ENCODE measurements at regions not wholly inside any gene's neighbourhood (a gene's known extent, or its start where the extent isn't known, plus 50 kb on each side); places are given as distances from the start of the nearest gene placed in this dataset.

DNA sequence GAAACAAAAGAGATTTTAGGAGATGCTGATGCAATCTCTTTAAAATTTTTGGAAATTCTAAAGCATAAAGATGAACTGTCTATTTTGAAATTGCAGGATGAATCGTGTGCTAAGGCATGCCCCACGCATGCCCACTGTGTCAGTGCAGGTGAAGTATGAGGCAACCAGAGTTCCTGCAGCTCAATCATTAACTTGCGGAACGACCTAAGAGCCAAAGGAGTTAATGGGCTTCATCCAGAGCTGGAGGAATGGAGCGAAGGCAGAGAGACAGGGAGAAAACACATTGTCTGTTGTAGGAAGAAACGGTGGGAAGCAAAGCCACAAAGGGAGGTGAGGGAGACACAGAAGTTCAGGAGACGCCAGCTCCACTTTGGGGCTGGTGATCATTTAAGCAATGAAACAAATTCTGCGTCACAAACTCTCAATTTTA, 265.2 kb downstream of the CCDC85A start (continued):
- TF ChIP-seq, protein P1, sequence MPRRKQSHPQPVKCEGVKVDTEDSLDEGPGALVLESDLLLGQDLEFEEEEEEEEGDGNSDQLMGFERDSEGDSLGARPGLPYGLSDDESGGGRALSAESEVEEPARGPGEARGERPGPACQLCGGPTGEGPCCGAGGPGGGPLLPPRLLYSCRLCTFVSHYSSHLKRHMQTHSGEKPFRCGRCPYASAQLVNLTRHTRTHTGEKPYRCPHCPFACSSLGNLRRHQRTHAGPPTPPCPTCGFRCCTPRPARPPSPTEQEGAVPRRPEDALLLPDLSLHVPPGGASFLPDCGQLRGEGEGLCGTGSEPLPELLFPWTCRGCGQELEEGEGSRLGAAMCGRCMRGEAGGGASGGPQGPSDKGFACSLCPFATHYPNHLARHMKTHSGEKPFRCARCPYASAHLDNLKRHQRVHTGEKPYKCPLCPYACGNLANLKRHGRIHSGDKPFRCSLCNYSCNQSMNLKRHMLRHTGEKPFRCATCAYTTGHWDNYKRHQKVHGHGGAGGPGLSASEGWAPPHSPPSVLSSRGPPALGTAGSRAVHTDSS (CRISPR knock-in tag; conservative IDR thresholded peaks at IDR 0.05), result no peak
- TF ChIP-seq SMAD9 (CRISPR knock-in tag; IDR thresholded peaks at IDR 0.05) (no peak), NKX3-1 (CRISPR knock-in tag; IDR thresholded peaks at IDR 0.05) (no peak), PHF20 (CRISPR knock-in tag; IDR thresholded peaks at IDR 0.05) (no peak), ARNT (IDR thresholded peaks at IDR 0.05) (no peak), ZNF205 (CRISPR knock-in tag; IDR thresholded peaks at IDR 0.05) (no peak), ATF7-NPFF (CRISPR knock-in tag; IDR thresholded peaks at IDR 0.05; ENCODE audit: low read depth) (no peak), ZBTB21 (CRISPR knock-in tag; IDR thresholded peaks at IDR 0.05) (no peak), ZNF44 (CRISPR knock-in tag; IDR thresholded peaks at IDR 0.05) (no peak), FOXP1 (IDR thresholded peaks at IDR 0.05) (no peak), FOXP1 (CRISPR knock-in tag; IDR thresholded peaks at IDR 0.05) (no peak), BRCA1 (CRISPR knock-in tag; IDR thresholded peaks at IDR 0.05) (no peak), TCF12 (IDR thresholded peaks at IDR 0.05) (no peak), TCF12 (CRISPR knock-in tag; IDR thresholded peaks at IDR 0.05) (no peak), ZKSCAN8 (CRISPR knock-in tag; IDR thresholded peaks at IDR 0.05; ENCODE audit: borderline replicate concordance) (peak; percentile 42; the same call in 1 of the 2 replicates), ZNF773 (CRISPR knock-in tag; IDR thresholded peaks at IDR 0.05; ENCODE audit: borderline replicate concordance) (no peak), SMAD3 (CRISPR knock-in tag; IDR thresholded peaks at IDR 0.05) (no peak), SMYD3 (CRISPR knock-in tag; IDR thresholded peaks at IDR 0.05) (no peak), KLF11 (CRISPR knock-in tag; IDR thresholded peaks at IDR 0.05) (0 out of 2 replicates have a peak, but pooled peaks have one; percentile 51)
- TF ChIP-seq, protein P2, sequence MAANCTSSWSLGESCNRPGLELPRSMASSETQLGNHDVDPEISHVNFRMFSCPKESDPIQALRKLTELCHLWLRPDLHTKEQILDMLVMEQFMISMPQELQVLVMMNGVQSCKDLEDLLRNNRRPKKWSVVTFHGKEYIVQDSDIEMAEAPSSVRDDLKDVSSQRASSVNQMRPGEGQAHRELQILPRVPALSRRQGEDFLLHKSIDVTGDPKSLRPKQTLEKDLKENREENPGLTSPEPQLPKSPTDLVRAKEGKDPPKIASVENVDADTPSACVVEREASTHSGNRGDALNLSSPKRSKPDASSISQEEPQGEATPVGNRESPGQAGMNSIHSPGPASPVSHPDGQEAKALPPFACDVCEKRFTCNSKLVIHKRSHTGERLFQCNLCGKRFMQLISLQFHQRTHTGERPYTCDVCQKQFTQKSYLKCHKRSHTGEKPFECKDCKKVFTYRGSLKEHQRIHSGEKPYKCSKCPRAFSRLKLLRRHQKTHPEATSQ (CRISPR knock-in tag; IDR thresholded peaks at IDR 0.05; ENCODE audit: borderline replicate concordance), result no peak; the same call in 1 of the 2 replicates
- TF ChIP-seq, protein P3, sequence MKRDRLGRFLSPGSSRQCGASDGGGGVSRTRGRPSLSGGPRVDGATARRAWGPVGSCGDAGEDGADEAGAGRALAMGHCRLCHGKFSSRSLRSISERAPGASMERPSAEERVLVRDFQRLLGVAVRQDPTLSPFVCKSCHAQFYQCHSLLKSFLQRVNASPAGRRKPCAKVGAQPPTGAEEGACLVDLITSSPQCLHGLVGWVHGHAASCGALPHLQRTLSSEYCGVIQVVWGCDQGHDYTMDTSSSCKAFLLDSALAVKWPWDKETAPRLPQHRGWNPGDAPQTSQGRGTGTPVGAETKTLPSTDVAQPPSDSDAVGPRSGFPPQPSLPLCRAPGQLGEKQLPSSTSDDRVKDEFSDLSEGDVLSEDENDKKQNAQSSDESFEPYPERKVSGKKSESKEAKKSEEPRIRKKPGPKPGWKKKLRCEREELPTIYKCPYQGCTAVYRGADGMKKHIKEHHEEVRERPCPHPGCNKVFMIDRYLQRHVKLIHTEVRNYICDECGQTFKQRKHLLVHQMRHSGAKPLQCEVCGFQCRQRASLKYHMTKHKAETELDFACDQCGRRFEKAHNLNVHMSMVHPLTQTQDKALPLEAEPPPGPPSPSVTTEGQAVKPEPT (CRISPR knock-in tag; IDR thresholded peaks at IDR 0.05; ENCODE audit: low read depth), result no peak
- TF ChIP-seq, protein P4, sequence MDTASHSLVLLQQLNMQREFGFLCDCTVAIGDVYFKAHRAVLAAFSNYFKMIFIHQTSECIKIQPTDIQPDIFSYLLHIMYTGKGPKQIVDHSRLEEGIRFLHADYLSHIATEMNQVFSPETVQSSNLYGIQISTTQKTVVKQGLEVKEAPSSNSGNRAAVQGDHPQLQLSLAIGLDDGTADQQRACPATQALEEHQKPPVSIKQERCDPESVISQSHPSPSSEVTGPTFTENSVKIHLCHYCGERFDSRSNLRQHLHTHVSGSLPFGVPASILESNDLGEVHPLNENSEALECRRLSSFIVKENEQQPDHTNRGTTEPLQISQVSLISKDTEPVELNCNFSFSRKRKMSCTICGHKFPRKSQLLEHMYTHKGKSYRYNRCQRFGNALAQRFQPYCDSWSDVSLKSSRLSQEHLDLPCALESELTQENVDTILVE (CRISPR knock-in tag; IDR thresholded peaks at IDR 0.05), result no peak
- TF ChIP-seq, protein P5, sequence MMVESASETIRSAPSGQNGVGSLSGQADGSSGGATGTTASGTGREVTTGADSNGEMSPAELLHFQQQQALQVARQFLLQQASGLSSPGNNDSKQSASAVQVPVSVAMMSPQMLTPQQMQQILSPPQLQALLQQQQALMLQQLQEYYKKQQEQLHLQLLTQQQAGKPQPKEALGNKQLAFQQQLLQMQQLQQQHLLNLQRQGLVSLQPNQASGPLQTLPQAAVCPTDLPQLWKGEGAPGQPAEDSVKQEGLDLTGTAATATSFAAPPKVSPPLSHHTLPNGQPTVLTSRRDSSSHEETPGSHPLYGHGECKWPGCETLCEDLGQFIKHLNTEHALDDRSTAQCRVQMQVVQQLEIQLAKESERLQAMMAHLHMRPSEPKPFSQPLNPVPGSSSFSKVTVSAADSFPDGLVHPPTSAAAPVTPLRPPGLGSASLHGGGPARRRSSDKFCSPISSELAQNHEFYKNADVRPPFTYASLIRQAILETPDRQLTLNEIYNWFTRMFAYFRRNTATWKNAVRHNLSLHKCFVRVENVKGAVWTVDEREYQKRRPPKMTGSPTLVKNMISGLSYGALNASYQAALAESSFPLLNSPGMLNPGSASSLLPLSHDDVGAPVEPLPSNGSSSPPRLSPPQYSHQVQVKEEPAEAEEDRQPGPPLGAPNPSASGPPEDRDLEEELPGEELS (CRISPR knock-in tag; IDR thresholded peaks at IDR 0.05), result no peak
- TF ChIP-seq, protein P6, sequence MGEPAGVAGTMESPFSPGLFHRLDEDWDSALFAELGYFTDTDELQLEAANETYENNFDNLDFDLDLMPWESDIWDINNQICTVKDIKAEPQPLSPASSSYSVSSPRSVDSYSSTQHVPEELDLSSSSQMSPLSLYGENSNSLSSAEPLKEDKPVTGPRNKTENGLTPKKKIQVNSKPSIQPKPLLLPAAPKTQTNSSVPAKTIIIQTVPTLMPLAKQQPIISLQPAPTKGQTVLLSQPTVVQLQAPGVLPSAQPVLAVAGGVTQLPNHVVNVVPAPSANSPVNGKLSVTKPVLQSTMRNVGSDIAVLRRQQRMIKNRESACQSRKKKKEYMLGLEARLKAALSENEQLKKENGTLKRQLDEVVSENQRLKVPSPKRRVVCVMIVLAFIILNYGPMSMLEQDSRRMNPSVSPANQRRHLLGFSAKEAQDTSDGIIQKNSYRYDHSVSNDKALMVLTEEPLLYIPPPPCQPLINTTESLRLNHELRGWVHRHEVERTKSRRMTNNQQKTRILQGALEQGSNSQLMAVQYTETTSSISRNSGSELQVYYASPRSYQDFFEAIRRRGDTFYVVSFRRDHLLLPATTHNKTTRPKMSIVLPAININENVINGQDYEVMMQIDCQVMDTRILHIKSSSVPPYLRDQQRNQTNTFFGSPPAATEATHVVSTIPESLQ (CRISPR knock-in tag; conservative IDR thresholded peaks at IDR 0.05), result no peak
